22Rv1 (cell line): ENCODE measurements at regions not wholly inside any gene's neighbourhood (a gene's known extent, or its start where the extent isn't known, plus 50 kb on each side); places are given as distances from the start of the nearest gene placed in this dataset.

Experiments used
- H3K27ac ChIP-seq: fragments of 450-650 bp; 2 replicates; pipeline ENCODE4 v1.5.1; 2017
- ZFX ChIP-seq: fragments of 450-650 bp; IDR thresholded peaks from 2 replicates; pipeline ENCODE4 v1.6.1; 2017; ENCODE audit warnings: antibody characterized with exemption, borderline replicate concordance
- TF ChIP-seq, protein P1 (sequence below): fragments of 450-650 bp; IDR thresholded peaks from 2 replicates; pipeline ENCODE4 v1.5.1; 2017; ENCODE audit warnings: mild to moderate bottlenecking

DNA sequence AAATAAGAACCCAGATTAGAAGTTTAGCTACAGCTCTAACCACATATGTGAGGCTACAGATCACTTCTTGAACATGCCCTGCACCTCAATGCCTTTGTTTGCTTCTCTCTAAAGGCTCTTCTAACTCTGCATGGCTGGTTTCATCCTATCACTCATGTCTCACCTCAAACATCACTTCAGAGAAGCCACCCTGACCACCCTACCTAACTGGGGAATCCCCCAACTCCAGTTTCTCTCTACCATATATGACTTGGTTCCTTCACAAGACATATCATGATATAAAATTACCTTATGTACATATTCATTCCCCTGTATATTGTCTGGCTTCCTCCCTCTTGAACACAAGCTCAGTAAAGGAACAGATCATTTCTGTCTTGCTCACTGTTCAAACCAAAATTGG lies 250.2 kb upstream of the GRIP1 start:
- TF ChIP-seq, protein P1, sequence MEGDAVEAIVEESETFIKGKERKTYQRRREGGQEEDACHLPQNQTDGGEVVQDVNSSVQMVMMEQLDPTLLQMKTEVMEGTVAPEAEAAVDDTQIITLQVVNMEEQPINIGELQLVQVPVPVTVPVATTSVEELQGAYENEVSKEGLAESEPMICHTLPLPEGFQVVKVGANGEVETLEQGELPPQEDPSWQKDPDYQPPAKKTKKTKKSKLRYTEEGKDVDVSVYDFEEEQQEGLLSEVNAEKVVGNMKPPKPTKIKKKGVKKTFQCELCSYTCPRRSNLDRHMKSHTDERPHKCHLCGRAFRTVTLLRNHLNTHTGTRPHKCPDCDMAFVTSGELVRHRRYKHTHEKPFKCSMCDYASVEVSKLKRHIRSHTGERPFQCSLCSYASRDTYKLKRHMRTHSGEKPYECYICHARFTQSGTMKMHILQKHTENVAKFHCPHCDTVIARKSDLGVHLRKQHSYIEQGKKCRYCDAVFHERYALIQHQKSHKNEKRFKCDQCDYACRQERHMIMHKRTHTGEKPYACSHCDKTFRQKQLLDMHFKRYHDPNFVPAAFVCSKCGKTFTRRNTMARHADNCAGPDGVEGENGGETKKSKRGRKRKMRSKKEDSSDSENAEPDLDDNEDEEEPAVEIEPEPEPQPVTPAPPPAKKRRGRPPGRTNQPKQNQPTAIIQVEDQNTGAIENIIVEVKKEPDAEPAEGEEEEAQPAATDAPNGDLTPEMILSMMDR, result no peak
- TF ChIP-seq ZFX, result no peak
- no peak overlapping the region for H3K27ac ChIP-seq

DNA sequence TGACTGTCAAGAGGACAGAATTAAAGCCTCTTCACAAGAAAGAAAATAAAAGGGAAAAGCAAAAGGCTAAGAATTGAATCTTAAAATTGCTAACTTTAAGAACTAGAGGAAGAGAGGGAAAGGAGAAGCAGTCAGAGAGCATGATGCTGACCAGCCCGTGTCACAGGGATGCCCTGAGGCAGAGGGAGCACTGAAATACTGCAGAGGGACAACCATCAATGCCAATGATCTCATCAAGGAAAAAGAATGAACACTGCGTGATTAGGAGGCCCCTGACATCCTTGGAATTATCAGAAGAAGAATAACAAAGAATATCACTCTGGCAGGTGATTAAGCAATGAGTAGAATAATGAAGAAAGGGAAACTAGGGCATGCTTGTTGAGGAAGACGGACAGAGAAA lies 252.2 kb upstream of the GRIP1 start:
- no peak overlapping the region for H3K27ac ChIP-seq
- TF ChIP-seq ZFX, result no peak
- TF ChIP-seq, protein P1, result no peak

DNA sequence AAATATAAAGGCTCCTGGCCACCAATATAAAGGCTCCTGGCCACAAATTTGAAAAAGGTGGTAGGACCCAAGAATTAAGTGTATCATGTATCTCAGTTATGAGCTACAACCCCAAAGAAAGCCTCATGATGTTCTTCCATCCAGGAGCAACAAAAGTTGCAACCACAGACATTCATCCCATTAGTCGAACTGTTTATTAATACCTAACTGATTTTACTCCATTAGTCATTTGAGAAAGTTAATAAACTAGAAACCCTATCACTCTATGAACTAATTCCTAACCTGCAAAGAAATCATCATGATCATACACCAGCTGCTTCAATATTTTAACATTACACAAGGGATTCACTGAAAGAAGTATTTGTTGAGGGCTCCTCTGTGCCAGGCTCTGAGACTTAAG lies 253.2 kb upstream of the GRIP1 start:
- no peak for TF ChIP-seq ZFX
- TF ChIP-seq, protein P1, result no peak

DNA sequence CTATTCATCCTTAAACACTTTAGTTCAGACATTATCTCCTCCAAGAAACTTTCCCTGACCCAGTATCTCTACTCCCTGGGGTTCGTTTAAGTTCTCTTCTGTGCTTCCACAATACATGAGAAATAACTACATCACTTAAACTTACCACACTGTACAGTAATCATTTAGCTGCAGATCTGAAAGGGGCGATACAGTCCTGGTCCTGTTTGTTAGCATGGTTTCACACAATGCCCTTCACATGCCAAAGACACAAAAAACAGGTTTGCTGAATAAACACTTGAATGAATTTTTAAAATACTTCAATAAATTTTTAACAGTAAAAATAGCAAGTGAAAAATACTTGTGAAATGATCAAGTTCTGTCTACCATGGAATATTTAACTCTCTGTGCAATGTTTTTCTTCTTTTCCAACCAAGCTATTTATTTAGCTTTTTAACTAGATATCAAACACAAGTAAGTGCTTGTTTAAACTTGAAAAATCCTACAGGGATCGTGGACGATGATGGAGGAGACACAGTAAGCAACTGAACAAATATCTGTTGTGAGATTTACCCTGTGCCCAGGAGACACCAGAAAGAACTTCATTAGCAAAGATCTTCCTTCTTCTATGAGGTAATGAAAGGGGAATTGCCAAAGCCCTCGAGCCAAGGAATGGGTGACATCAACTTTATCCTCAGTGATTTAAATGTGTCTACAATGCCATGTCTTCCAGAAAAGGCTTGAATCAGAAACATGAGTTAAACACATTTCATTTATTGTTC lies 255.6 kb upstream of the GRIP1 start:
- no peak overlapping the region for H3K27ac ChIP-seq
- no peak for TF ChIP-seq ZFX
- TF ChIP-seq, protein P1, result no peak

More for the DNA sequence above, 253.2 kb upstream of the GRIP1 start:
- H3K27ac ChIP-seq, result no peak overlapping the region

DNA sequence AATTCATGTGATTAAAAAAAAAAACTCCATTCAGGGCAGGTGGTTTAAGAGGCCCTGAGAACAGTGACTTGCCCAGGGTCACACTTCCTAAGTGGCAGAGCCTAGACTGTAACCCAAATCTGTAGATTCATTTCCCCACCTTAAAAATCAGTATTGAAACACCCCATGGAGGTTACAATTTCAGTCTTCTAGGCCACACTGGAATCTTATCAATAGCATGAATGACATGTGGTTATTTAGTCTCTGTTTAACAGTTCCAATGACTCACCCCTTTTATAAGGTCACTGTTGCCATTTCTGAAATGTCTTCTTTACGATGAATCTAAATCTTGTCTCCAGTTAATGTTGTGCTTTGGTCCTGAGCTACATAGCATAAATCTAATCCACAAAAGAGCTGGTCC lies 262.3 kb upstream of the GRIP1 start:
- TF ChIP-seq, protein P1, result no peak
- no peak for TF ChIP-seq ZFX
- no peak overlapping the region for H3K27ac ChIP-seq

DNA sequence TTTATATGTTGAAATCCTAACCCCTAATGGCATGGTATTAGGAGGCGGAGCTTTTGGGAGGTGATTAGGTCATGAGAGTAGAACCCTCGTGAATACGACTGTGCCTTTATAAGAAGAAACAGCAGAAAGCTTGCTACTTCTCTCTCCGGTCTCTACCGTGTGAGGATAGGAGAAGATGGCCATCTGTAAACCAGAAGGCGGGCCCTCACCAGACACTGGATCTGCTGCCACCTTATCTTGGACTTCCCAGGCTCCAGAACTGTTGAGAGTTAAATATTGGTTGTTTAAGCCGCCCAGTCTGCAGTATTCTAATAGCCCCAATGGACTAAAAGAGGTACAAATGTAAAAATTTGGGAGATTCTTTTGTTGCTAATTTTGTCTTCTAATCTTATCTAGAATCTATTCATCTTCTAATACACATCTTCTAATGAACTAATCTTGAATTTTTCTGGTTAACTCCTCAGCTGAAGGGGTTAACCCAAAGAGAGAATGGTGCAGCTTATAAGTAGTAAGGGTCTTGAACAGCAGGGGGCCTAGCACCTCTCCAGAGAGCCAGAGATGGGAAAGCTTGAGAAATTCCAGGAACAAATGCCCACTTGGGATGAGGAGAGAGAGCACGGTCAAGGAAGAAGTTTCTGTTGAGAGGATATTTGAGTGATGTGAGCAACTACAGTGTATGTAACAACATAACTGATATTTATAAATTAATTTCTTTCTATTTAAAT lies 264.0 kb upstream of the GRIP1 start:
- no peak for TF ChIP-seq ZFX
- TF ChIP-seq, protein P1, result 0 out of 2 replicates have a peak, but pooled peaks have one; percentile 8
- no peak overlapping the region for H3K27ac ChIP-seq

DNA sequence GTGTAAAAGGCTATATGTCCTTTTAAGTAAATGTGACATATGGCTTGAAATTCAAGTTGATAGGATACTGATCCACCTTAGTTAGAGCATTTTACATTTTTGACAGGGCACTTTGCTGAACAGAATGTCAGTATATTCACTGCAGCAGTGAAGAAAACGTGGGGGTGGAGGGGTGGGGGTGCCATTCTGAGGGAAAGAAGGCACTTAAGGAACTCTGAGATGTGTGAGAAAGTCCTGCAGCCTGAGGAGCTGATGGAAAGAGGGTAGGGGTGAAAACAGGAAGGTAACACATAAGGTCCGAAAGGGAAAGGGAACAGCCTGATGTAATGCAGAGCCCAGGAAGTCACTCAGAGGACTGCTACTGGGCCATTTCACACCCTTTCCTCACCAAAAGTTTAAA lies 265.5 kb upstream of the GRIP1 start:
- no peak overlapping the region for H3K27ac ChIP-seq
- TF ChIP-seq, protein P1, result no peak
- no peak for TF ChIP-seq ZFX
